HG03045 (cell line): ENCODE measurements at regions not wholly inside any gene's neighbourhood (a gene's known extent, or its start where the extent isn't known, plus 50 kb on each side); places are given as distances from the start of the nearest gene placed in this dataset.
"Not testable (repeated sequence)": the region's sequence is repeated elsewhere in the genome, so short reads cannot be mapped to it uniquely, and the experiment has no call there.

Experiments used
- ATAC-seq: cut with Tn5 transposase; IDR thresholded peaks from one replicate; pipeline ENCODE4 v1.9.1; 2021; ENCODE audit warnings: mild to moderate bottlenecking, moderate library complexity; ENCODE audit not compliant: unreplicated experiment

DNA sequence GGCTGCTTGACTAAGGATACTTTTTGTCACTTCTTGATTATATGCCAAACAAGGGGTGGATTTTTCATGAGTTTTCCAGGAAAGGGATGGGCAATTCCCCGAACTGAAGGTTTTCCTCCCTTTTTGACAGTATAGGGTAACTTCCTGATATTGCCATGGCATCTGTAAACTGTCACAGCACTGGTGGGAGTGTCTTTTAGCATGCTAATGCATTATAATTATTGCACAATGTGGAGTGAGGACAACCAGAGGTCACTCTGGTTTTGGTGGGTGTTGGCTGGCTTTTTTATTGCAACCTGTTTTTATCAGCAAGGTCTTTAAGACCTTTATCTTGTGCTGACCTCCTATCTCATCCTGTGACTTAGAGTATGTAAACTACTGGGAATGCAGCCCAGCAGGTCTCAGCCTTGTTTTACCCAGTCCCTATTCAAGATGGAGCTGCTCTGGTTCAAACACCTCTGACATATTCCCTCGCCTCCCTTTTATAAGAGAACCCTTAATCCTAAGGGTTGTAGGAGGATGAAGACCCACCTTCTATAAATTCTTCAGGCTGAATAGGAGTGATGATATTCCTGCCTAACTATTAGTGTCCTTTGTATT, 471.2 kb downstream of the ATP23 start:
- ATAC-seq: no peak

DNA sequence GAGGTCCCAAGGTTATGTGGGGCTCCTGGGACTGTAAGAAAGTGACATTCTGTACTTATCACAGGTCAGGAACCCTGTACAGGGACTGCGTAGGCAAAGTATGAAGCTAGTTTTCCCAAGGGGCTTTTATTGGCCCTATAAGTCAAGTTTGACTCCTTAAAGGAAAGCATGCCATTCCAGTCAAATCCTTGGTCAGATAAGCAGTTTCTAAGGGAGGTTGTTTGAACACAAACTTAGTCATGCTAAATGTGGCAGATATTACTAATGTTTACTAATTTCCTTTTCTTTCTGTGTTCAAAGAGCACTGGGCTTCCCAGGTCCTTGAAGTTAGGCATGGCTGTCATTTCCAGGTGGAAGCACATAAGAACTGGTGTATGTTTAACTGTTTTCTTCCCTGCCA, 472.4 kb downstream of the ATP23 start:
- ATAC-seq: no peak

DNA sequence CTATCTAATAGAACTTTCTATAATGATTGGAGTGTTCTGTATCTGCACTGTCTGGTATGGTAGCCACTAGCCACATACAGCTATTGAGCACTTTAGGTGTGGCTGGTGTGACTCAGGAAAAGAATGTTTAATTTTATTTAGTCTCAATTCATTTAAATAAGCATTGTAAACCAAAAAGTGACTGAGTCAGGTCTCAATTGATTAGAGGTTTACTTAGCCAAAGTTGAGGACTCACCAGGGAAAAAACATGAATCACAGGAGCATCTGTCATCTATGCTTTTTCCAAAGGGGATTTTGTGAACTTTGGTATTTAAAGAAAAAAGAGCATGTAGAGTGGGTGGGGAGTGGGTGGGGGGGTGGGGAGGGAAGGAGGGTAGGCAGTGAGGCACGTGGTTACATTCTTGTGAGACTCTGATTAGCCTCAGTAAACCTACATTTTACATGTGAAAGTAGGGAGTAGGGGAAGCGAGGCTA, 473.1 kb downstream of the ATP23 start:
- ATAC-seq: no peak

- no peak for ATAC-seq
These were observed 474.3 kb downstream of the ATP23 start for GRCh38 chr12:58415716-58416115.

- no peak for ATAC-seq
These were observed 474.9 kb downstream of the ATP23 start for GRCh38 chr12:58416236-58416635.

DNA sequence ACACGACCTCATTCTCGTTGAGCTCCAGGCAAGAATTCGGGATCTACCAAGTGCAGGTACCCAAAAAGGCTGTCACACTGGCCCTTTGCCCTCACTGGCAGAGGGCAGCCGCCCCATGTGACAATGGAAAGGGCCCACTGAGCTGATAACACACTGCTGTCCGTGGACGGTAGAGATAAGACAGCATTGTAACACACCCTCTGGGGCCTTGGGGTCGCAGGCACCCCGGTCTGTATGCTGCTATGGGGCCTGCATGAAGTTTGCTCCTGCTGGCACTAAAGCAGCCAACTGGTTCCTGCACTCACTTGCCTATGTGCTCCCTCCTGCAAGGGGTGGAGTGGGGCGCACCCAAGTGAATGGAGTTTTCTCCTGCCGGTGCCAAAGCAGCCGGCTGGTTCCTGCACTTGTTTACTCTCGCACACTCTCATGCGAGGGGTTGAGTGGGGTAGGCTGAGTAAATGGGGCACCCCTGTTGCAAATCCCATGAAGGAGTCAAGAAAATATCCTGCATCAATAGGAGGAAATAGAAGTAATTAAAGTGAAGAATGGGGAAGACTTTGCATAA, 477.9 kb downstream of the ATP23 start:
- ATAC-seq: no peak

GRCh38 chr12:58419905-58420304, 478.5 kb downstream of the ATP23 start:
- ATAC-seq: no peak

DNA sequence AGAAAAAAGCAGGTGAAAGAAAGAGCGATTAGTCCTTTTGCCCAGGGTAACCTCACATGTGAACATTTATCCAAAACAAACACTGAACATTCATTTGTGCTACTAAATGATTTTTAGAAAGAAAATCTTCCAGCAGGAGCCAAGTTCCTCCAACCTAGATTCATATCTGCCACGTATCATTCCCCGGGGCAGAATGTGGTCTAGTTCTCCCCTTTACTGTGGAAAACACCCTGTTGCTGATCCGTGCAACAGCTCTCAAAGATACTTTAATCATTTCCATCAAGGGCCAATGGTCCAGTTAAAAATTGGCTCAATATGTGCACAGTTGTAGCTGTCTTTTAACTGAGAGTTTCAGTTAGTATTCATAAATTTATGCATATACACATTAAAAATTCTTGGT, 479.1 kb downstream of the ATP23 start:
- ATAC-seq: no peak

- no peak for ATAC-seq
These were observed 480.6 kb downstream of the ATP23 start for GRCh38 chr12:58421990-58422389.

DNA sequence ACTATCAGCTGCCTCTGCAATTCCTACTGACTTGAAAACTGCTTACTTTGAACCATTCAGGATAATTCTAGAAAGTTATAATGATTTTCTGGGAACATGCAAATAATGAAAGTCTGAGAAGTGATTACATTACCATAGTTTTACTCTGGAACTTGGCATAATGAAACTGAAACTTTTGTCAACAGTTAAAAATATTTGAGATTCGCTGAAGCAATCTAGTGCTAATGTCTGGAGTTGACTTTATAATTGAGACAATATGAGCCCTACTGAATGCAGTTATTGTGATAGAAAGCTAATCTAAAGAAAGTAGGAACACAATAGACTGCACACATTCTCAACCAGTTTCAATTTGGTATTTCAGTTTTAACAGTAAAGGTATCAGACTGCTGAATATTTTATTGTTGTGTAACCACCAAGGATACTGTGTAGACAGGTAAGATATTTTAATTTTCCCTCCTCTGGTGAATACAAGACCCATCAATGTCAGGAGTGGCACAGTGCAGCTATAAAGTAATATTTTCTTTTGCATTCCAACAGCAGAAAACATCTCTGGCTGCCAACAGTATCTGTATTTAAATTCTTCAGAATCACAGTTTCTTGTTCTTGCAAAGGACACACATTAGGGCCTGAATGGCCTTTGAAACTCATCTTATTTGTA, 483.5 kb downstream of the ATP23 start:
- ATAC-seq: peak; percentile 48

GRCh38 chr12:58425481-58426392, 484.4 kb downstream of the ATP23 start:
- peak; percentile 90 for ATAC-seq

GRCh38 chr12:58426437-58426836, 485.1 kb downstream of the ATP23 start:
- not testable (repeated sequence) for ATAC-seq

- ATAC-seq: no peak
These were observed 486.3 kb downstream of the LRIG3 start for GRCh38 chr12:58433959-58434358.

GRCh38 chr12:58434726-58435125, 485.6 kb downstream of the LRIG3 start:
- no peak for ATAC-seq

- no peak for ATAC-seq
These were observed 484.7 kb downstream of the LRIG3 start for GRCh38 chr12:58435647-58436046.

- no peak for ATAC-seq
These were observed 478.8 kb downstream of the LRIG3 start for GRCh38 chr12:58441483-58441882.

DNA sequence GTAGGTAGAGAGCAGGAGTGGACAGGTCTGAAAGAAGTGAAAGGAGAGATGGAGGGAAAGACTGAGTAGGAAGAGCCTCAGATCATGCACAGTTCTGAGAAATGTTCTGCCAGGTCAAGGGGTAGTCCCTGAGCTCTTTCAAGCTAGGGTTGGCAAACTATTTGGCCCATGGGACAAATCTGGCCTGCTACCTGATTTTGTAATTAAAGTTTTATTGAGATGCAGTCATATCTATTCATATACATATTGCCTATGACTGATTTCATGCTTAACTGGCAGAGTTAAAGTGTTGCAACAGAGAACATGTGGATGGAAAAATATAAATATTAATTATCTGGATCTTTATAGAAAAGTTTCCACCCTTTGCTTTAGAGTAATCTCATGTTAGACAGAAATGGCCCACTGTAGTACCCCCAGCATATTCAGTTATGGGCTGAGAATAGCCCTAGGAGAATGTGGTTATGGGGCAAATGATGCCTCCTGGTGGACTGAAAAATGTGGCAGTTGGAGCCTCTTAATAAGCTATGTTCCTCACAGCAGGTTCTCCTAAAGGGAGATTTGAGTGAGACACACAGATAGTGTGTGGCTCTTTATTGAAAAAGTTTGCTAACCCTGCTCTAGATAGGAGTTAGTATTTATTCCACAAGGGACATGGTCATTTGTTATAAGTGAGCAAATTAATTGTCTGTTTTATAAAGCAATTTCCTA, 476.9 kb downstream of the LRIG3 start:
- ATAC-seq: peak; percentile 60

DNA sequence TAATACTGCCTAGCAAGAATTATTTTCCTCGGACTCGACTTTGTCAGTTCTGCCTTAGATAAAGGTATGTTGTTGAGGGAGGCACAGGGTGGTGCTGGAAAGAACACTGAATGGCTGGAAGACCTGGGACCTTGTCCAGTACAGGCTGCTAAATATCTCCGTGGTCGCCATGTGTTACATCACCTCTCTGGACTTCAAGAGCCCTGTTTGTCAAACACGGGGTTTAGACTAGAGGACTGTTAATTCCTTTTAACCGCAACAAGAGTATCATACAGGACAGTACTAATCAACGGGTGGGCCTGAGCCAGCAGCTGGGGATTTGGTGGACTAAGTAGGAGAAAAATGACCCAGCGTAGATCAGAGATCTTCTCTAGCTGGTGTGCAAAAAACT, 476.3 kb downstream of the LRIG3 start:
- no peak for ATAC-seq

- no peak for ATAC-seq
These were observed 469.3 kb downstream of the LRIG3 start for GRCh38 chr12:58450868-58451482.

DNA sequence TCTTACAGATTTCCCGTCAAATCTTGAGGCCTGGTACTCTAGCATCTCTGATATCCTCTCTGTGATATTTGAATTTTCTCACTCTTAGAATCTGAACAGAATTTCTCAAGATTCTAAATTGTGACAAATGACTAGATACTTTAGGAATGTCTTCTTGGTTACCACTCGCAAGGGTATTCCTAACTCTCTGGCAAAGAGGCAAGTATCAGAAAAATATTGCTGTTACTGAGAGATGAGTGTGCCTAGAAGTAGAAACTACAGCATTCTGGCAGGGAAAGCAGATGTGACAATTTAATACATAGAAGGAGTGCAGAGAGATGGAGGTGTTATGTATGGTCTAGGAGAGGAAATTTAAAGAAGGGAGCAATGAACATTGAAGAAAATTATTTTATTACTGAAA, 467.8 kb downstream of the LRIG3 start:
- no peak for ATAC-seq
